Activated CD8-positive, alpha-beta T cell treated with anti-CD3 and anti-CD28 coated beads for 36 hours (primary cell): ENCODE measurements at regions not wholly inside any gene's neighbourhood (a gene's known extent, or its start where the extent isn't known, plus 50 kb on each side); places are given as distances from the start of the nearest gene placed in this dataset.

ENCODE experiments used
- ATAC-seq: fragments of 200-7000 bp; cut with Tn5 transposase; one replicate; pipeline ENCODE4 v1.10.0; 2021; ENCODE audit warnings: mild to moderate bottlenecking, moderate library complexity
- CTCF ChIA-PET: fragments of 350-600 bp; sonication (Branson Sonifier 250); formaldehyde crosslinking; loops from one replicate; lab custom pipeline; 2021; ENCODE audit warnings: antibody characterized with exemption; lab: Charles Lee
- POLR2A ChIA-PET: fragments of 350-600 bp; sonication (Branson Sonifier 250); formaldehyde crosslinking; loops from one replicate; lab custom pipeline; 2021; ENCODE audit warnings: antibody characterized with exemption; lab: Charles Lee
- DNase-seq: peaks from one replicate; pipeline ENCODE4 v3.0.0-alpha.2; 2020
- H3K27ac Mint-ChIP-seq: one replicate; pipeline ENCODE4 v1.8.0; 2021; ENCODE audit warnings: mild to moderate bottlenecking, mixed read lengths
- H3K27me3 Mint-ChIP-seq: one replicate; pipeline ENCODE4 v1.8.0; 2021; ENCODE audit warnings: mixed read lengths
- H3K36me3 Mint-ChIP-seq: one replicate; pipeline ENCODE4 v1.8.0; 2021; ENCODE audit warnings: low read depth, mixed read lengths
- H3K4me1 Mint-ChIP-seq: one replicate; pipeline ENCODE4 v1.8.0; 2021; ENCODE audit warnings: low read depth, mixed read lengths
- H3K4me3 Mint-ChIP-seq: one replicate; pipeline ENCODE4 v1.8.0; 2021; ENCODE audit warnings: mild to moderate bottlenecking, moderate library complexity, mixed read lengths
- H3K9me3 Mint-ChIP-seq: one replicate; pipeline ENCODE4 v1.8.0; 2021; ENCODE audit warnings: mixed read lengths
- CTCF ChIP-seq: fragments of 200-600 bp; IDR thresholded peaks from one replicate; pipeline ENCODE4 v1.8.0; 2022; ENCODE audit warnings: antibody characterized with exemption, mild to moderate bottlenecking
- intact Hi-C: fragments of 100-400 bp; cut with micrococcal nuclease; formaldehyde crosslinking; loops from one replicate; pipeline ENCODE4 v1.10.0; 2022

- H3K4me3 Mint-ChIP-seq, result no peak overlapping the region
- DNase-seq (no peak), ATAC-seq (no peak)
- POLR2A ChIA-PET, result no interaction called here
- peaks cover 18% of the 10 kb centered on the region for H3K9me3 Mint-ChIP-seq
- H3K36me3 Mint-ChIP-seq, result no peaks in the 10 kb centered on the region
- intact Hi-C loops, result no loop called here
- no peaks in the 10 kb centered on the region for H3K27me3 Mint-ChIP-seq
- H3K27ac Mint-ChIP-seq, result no peak overlapping the region
- H3K4me1 Mint-ChIP-seq, result no peaks in the 10 kb centered on the region
- TF ChIP-seq CTCF, result no peak
- CTCF ChIA-PET, result no interaction called here
These were observed 66.5 kb upstream of the ZFP42 start for GRCh38 chr4:187929024-187929423.

GRCh38 chr4:187934766-187935165 is 60.8 kb upstream of the ZFP42 start:
- ChIA-PET POLR2A (no interaction called here), CTCF (no interaction called here)
- Mint-ChIP-seq H3K9me3 (peaks cover 13% of the 10 kb centered on the region), H3K4me3 (no peak overlapping the region), H3K27me3 (no peaks in the 10 kb centered on the region), H3K36me3 (no peaks in the 10 kb centered on the region), H3K4me1 (no peaks in the 10 kb centered on the region), H3K27ac (no peak overlapping the region)
- intact Hi-C loops, result no loop called here
- ATAC-seq (no peak), DNase-seq (no peak)
- TF ChIP-seq CTCF, result no peak

- no peak for TF ChIP-seq CTCF
- intact Hi-C loops, result no loop called here
- CTCF ChIA-PET, result no interaction called here
- peaks cover 14% of the 10 kb centered on the region for H3K9me3 Mint-ChIP-seq
- no peaks in the 10 kb centered on the region for H3K36me3 Mint-ChIP-seq
- POLR2A ChIA-PET, result no interaction called here
- no peak overlapping the region for H3K4me3 Mint-ChIP-seq
- H3K4me1 Mint-ChIP-seq, result no peaks in the 10 kb centered on the region
- no peak for DNase-seq
- no peaks in the 10 kb centered on the region for H3K27me3 Mint-ChIP-seq
- H3K27ac Mint-ChIP-seq, result no peak overlapping the region
- ATAC-seq, result no peak
These were observed 58.0 kb upstream of the ZFP42 start for GRCh38 chr4:187937557-187937956.

- ATAC-seq, result no peak
- intact Hi-C loops, result no loop called here
- peaks cover 16% of the 10 kb centered on the region for H3K9me3 Mint-ChIP-seq
These were observed 55.3 kb upstream of the ZFP42 start for GRCh38 chr4:187940299-187940698.

GRCh38 chr4:187942968-187943367 is 52.6 kb upstream of the ZFP42 start:
- DNase-seq (no peak), ATAC-seq (no peak)
- Mint-ChIP-seq H3K27me3 (no peaks in the 10 kb centered on the region), H3K27ac (no peak overlapping the region), H3K9me3 (peaks cover 18% of the 10 kb centered on the region), H3K4me1 (no peaks in the 10 kb centered on the region), H3K4me3 (no peak overlapping the region), H3K36me3 (no peaks in the 10 kb centered on the region)
- TF ChIP-seq CTCF, result no peak
- ChIA-PET POLR2A (no interaction called here), CTCF (no interaction called here)
- intact Hi-C loops, result no loop called here

More at GRCh38 chr4:187940299-187940698, 55.3 kb upstream of the ZFP42 start:
- ChIA-PET POLR2A (no interaction called here), CTCF (no interaction called here)
- TF ChIP-seq CTCF, result no peak
- H3K4me3 Mint-ChIP-seq, result no peak overlapping the region
- H3K27ac Mint-ChIP-seq, result no peak overlapping the region
- H3K36me3 Mint-ChIP-seq, result no peaks in the 10 kb centered on the region
- no peaks in the 10 kb centered on the region for H3K27me3 Mint-ChIP-seq
- DNase-seq, result no peak
- H3K4me1 Mint-ChIP-seq, result no peaks in the 10 kb centered on the region
